ENCODE measurements at regions not wholly inside any gene's neighbourhood (a gene's known extent, or its start where the extent isn't known, plus 50 kb on each side); places are given as distances from the start of the nearest gene placed in this dataset.

GRCh38 chr1:239823852-239824251 is 267.8 kb upstream of the FMN2 start:
- H4K8ac ChIP-seq (ENCODE audit: extremely low read depth, insufficient read depth, low read length): no peak overlapping the region
- H3K14ac ChIP-seq (ENCODE audit: insufficient read length): no peak overlapping the region
- H2BK12ac ChIP-seq (ENCODE audit: low read depth, low read length): no peak overlapping the region
- H3K36me3 ChIP-seq (ENCODE audit: control insufficient read depth in 2 of 4, insufficient read depth in 4 of 4, low read length in 3 of 4): no peaks in the 10 kb centered on the region
- TF ChIP-seq CBX5 (IDR thresholded peaks at IDR 0.05; ENCODE audit: low read depth, low read length) (no peak), SP4 (IDR thresholded peaks at IDR 0.05; ENCODE audit: low read length) (no peak), RXRA (IDR thresholded peaks at IDR 0.05; ENCODE audit: insufficient read depth, low read depth, low read length) (no peak), MAX (IDR thresholded peaks at IDR 0.05) (no peak)
- H2BK20ac ChIP-seq (ENCODE audit: low read length): no peak overlapping the region
- ChIA-PET POLR2A (ENCODE audit: partially characterized antibody) (no interaction called here), CTCF (ENCODE audit: partially characterized antibody) (no interaction called here)
- H3K18ac ChIP-seq (ENCODE audit: extremely low read depth, low read length): no peak overlapping the region
- no peak overlapping the region for H3K9ac ChIP-seq (replicated peaks in 1 of 4; ENCODE audit: extremely low read depth in 1 of 4, low read depth in 3 of 4, low read length in 3 of 4)
- H3K27ac ChIP-seq (ENCODE audit: low read depth, low read length): no peak overlapping the region
- H3K9me3 ChIP-seq (ENCODE audit: insufficient read depth in 2 of 2, low read depth in 1 of 2, low read length in 1 of 2): no peaks in the 10 kb centered on the region
- H2AFZ ChIP-seq (ENCODE audit: low read length): no peak overlapping the region
- no peak overlapping the region for H3K4me3 ChIP-seq (ENCODE audit: extremely low read depth in 1 of 4, insufficient read depth in 2 of 4, low read depth in 3 of 4, low read length in 4 of 4)
- H2BK5ac ChIP-seq (ENCODE audit: low read depth, low read length): no peak overlapping the region
- no peak overlapping the region for H4K91ac ChIP-seq (replicated peaks; ENCODE audit: insufficient read length, low read length)
- no peak overlapping the region for H3K56ac ChIP-seq (replicated peaks; ENCODE audit: insufficient read length, low read depth, low read length)
- no peak overlapping the region for H3K4ac ChIP-seq (replicated peaks; ENCODE audit: insufficient read length, low read depth, low read length)
- no peaks in the 10 kb centered on the region for H3K23me2 ChIP-seq (ENCODE audit: low read depth, low read length)
- H4K20me1 ChIP-seq (replicated peaks in 1 of 2; ENCODE audit: control insufficient read depth in 1 of 2, insufficient read depth in 2 of 2, low read length in 2 of 2): no peaks in the 10 kb centered on the region
- H3K79me1 ChIP-seq (ENCODE audit: low read depth, low read length): no peaks in the 10 kb centered on the region
- DNase-seq (ENCODE audit: low read depth in 1 of 2, low spot score in 2 of 2) (no peak), FAIRE-seq (no peak)
- H4K5ac ChIP-seq (ENCODE audit: insufficient read length, low read depth, low read length): no peak overlapping the region
- no peaks in the 10 kb centered on the region for H3K79me2 ChIP-seq (ENCODE audit: control insufficient read depth in 1 of 2, insufficient read depth in 2 of 2, low read length in 2 of 2)
- H2BK15ac ChIP-seq (ENCODE audit: low read length): no peak overlapping the region
- 93% methylated on average over 13 of the region's 13 CpGs; no CpG with 5 or more reads in 1 of the 2 experiments for WGBS, 2 experiments (ENCODE audit: extremely low coverage in 1 of 2, insufficient coverage in 1 of 2, insufficient read length in 1 of 2, insufficient replicate concordance in 2 of 2, low coverage in 1 of 2, low lambda C conversion rate in 2 of 2, missing lambda C conversion rate in 1 of 2)
- H2BK120ac ChIP-seq (replicated peaks; ENCODE audit: low read depth, low read length): no peak overlapping the region
- no peak overlapping the region for H3K4me2 ChIP-seq (ENCODE audit: insufficient read depth in 1 of 2, low read depth in 2 of 2, low read length in 2 of 2)
- no peaks in the 10 kb centered on the region for H3K4me1 ChIP-seq (replicated peaks in 1 of 4; ENCODE audit: control insufficient read depth in 3 of 4, insufficient read depth in 4 of 4, low read length in 3 of 4)
- no peak overlapping the region for H2AK5ac ChIP-seq (ENCODE audit: low read depth, low read length)
- H3K23ac ChIP-seq (ENCODE audit: insufficient read length): no peak overlapping the region
- H3K27me3 ChIP-seq (replicated peaks in 1 of 4; ENCODE audit: control insufficient read depth in 3 of 4, extremely low read depth in 1 of 4, insufficient read depth in 3 of 4, low read length in 3 of 4): no peaks in the 10 kb centered on the region

Data from H1 (cell line).